Epithelial cell of esophagus (primary cell): ENCODE measurements at regions not wholly inside any gene's neighbourhood (a gene's known extent, or its start where the extent isn't known, plus 50 kb on each side); places are given as distances from the start of the nearest gene placed in this dataset.
A peak's percentile ranks its signal among the peaks of the same experiment; 100 is the strongest.

Source experiments
- DNase-seq: peaks from one replicate; pipeline ENCODE4 v3.0.0; 2010; ENCODE audit warnings: low read depth
- H3K4me3 ChIP-seq: 2 replicates; pipeline ENCODE4 v1.5.1; 2011; ENCODE audit warnings: mild to moderate bottlenecking, low read length, control low read depth
- TF ChIP-seq, protein P1 (sequence below): IDR thresholded peaks from 2 replicates; pipeline ENCODE4 v1.5.1; 2011; ENCODE audit warnings: low read depth, mild to moderate bottlenecking, low read length, control low read depth, inconsistent platforms; ENCODE audit not compliant: insufficient read depth; ENCODE audit errors: missing control alignments

DNA sequence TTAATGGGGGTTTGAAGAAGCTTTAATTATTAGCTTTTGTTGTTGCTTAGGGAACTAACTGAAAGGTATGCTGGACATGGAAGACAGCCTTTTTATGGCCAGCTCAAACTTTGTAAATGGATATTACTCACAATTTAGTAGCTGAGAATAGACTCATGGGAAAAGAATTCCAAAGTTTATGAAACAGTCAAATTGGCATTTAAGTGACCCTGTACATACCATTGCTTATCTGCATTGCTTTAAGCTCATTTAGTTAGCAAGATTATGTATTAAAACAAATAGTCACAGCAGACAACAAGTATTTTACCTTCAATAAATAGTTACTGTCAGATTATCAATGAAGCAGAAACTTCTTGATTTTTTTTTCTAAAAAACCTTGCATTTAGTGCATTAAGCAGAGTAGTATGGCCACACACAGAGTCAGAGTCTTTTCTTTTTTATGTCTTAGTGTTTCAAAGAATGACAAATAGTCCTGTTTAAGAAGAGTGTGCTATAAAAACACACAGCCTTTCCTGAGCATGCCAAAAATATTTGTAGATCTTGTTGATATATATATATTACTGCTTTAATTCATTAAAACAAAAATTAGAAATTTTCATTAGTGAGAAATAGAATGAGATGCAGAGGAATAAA, 102.2 kb downstream of the TTC6 start:
- TF ChIP-seq, protein P1, sequence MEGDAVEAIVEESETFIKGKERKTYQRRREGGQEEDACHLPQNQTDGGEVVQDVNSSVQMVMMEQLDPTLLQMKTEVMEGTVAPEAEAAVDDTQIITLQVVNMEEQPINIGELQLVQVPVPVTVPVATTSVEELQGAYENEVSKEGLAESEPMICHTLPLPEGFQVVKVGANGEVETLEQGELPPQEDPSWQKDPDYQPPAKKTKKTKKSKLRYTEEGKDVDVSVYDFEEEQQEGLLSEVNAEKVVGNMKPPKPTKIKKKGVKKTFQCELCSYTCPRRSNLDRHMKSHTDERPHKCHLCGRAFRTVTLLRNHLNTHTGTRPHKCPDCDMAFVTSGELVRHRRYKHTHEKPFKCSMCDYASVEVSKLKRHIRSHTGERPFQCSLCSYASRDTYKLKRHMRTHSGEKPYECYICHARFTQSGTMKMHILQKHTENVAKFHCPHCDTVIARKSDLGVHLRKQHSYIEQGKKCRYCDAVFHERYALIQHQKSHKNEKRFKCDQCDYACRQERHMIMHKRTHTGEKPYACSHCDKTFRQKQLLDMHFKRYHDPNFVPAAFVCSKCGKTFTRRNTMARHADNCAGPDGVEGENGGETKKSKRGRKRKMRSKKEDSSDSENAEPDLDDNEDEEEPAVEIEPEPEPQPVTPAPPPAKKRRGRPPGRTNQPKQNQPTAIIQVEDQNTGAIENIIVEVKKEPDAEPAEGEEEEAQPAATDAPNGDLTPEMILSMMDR = no peak
- H3K4me3 ChIP-seq = no peak overlapping the region
- peak; percentile 59 for DNase-seq

DNA sequence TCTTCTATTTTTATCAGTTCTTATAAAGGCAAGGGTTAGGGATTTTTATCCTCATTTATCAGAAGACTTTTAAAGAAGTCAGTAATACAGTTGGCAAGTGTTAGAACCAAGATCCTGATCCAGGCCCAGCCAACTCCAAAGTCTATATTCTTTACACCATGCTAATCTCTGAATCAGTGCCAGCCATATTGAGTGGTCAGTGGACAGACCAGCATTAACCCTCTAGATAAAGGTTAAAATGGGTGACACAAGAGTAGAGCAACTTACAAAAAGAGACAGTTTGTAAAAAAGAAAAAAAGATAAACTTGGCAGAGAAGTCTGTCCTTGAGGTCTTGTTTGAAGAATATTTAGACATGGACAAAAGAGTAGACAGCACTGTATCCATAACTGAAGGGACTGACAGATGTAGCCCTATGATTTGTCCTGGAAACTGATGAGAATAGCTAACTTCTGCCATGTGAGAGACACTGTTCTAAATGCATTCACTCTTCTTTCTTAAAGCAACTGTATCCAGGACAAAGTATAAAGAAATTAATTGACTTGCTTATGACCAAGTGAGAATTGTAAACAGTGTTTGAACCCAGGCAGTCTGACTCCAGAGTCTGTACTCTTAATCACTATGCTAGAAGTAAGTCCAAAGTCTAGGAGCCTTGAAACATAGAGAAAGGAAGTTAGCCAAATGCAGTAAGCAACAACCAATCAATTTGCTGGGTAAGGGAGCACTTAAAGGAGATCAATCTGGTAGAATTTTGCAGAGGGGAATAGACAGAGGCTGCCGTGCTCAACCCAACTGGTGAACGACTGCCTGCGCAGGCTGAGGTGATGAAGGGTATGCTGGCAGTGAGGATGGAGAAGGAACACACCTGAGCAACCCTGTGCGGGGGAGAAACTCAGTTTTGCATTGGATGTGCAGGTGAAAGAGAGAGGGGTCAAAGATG, 103.7 kb downstream of the TTC6 start:
- TF ChIP-seq, protein P1 = no peak
- no peak overlapping the region for H3K4me3 ChIP-seq
- DNase-seq = no peak

DNA sequence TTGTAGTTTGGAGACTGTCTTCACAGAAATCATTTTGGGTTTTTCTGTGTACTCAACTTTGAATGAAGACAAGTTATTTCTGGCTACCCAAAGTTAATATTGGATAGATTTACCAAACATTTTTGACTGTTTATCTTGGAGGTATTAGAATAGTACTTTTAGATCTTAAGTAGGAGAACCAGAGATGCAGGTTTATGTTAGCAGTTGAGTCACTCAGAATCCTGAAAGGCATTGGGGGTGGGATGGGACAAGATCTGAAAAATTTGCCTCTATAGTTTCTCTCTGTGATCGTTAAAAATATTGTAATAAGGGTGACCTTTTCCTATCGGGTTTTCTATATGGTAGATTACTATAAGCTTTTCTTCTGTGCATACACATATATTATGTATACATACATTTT, 112.3 kb downstream of the TTC6 start:
- TF ChIP-seq, protein P1 = no peak
- H3K4me3 ChIP-seq = no peak overlapping the region
- DNase-seq = peak; percentile 56

DNA sequence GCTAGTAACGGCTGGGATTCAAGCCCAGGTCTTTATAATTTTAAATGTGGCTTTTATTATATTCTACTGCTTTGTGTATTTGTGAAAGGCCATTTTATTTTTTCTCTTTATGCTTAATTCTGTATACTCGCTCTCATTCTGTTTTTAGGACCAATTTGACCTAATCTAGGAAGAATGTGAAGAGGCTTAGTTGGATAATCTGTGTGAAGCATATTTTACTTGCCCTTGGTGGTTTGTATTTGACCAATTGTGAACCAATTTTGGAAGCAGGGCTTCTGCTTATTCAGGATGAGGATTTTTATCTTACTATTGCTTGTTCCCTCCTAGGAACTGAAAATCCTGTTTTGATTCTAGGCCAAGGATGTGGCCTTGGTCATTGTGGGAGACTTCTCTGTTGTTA, 113.1 kb downstream of the TTC6 start:
- DNase-seq = no peak
- TF ChIP-seq, protein P1 = no peak
- no peak overlapping the region for H3K4me3 ChIP-seq

DNA sequence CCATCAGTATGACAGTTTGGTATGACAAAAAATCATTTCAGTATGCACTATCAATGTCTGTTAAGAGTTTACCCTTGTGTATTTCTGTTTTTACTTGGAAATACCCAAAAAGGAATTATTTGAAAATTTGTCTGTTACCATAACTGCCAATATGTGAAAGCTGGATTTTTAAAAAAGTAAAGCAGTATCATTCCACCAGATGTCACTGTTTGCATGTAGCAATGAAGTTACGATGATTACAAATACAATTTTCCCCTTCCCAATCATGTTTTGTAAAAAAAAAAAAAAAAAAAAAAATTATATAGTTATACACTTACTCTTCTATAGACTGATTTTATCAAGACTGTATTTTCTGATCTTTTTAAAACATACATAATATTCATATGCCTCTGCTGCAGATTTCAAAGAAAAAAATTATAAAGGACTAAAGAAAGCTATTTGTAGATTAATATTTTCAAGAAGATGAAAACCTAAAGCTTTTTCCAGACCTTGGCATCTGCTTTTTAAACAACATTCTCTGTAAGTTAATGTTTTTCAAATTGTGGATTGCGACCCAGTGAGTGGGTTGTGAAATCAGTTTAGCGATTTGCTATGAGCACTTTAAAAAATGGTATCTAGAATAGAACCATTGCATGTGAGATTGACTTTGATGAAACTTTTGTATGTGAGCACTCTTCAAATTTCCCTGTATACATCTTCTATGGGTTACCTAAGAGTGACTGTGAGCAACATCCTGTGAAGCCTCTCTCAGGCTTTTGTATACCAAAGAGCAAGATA, 114.2 kb downstream of the TTC6 start:
- no peak overlapping the region for H3K4me3 ChIP-seq
- peak; percentile 30 for DNase-seq

DNA sequence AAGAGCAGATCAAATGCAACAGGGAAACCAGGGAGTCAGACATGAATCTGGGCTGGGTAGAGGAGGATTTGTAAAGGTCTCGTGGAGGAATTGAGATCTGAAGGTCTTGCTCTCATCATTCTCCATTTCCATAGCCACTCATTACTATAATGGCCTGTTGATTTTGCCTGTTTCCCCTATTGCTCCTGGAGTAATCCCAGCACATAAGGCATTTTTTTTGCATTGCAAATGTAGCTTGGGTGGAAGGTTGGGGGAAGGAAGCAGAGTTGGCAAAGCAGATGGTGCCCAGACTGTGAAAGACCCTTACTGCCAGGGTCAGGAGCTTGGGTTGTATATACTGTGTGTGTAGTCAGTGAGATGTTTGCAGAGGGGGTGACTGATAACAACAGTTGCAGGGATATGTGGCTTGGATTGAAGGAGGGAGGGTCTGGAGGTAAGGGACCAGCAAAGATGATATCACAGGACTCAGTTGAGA, 116.0 kb downstream of the TTC6 start:
- no peak for DNase-seq
- TF ChIP-seq, protein P1 = no peak
- no peak overlapping the region for H3K4me3 ChIP-seq

More for the DNA sequence above, 114.2 kb downstream of the TTC6 start:
- TF ChIP-seq, protein P1 = peak; percentile 51
